ENCODE measurements at regions not wholly inside any gene's neighbourhood (a gene's known extent, or its start where the extent isn't known, plus 50 kb on each side); places are given as distances from the start of the nearest gene placed in this dataset.

- H3K4me1 ChIP-seq (ENCODE audit: insufficient read depth, low read length): peaks cover 8% of the 10 kb centered on the region; the same call in 1 of the 2 replicates
- H3K9ac ChIP-seq (ENCODE audit: low read depth, low read length): no peak overlapping the region
- H3K36me3 ChIP-seq (ENCODE audit: insufficient read depth, low read length): no peaks in the 10 kb centered on the region
- H3K9me3 ChIP-seq (ENCODE audit: insufficient read depth, low read depth, low read length): no peaks in the 10 kb centered on the region
- H3K4me3 ChIP-seq (ENCODE audit: low read length): no peak overlapping the region
- no peak overlapping the region for H3K27ac ChIP-seq (ENCODE audit: low read depth, low read length)
- no peaks in the 10 kb centered on the region for H3K27me3 ChIP-seq (ENCODE audit: insufficient read depth, low read length)
- 96% methylated on average over 7 of the region's 7 CpGs for WGBS
These were observed 246.7 kb downstream of the TFAP2C start for GRCh38 chr20:56875803-56876202.

DNA sequence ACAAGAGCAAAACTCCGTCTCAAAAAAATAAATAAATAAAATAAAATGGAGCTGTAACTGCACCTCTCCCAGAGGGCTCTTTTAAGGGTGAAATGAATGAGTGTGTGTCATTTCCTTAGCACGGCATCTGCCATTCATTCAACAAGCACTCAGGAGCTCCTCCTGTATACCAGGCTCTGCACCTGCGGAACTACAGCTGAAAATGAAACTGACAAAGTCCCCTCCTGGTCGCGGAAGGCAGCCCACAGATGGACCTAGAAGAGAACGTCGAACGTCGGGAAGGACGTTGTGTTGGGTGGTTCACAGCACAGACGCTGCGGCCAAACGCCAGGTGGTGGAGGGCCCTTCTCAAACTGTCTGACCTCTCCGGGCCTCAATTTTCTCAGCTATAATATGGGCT, 256.4 kb downstream of the TFAP2C start:
- Histone ChIP-seq H3K9ac (ENCODE audit: low read depth, low read length) (no peak overlapping the region), H3K4me1 (ENCODE audit: insufficient read depth, low read length) (0 out of 2 replicates have a peak, but pooled peaks cover 2% of the 10 kb centered on the region), H3K36me3 (ENCODE audit: insufficient read depth, low read length) (no peaks in the 10 kb centered on the region), H3K4me3 (ENCODE audit: low read length) (no peak overlapping the region), H3K27ac (ENCODE audit: low read depth, low read length) (no peak overlapping the region), H3K9me3 (ENCODE audit: insufficient read depth, low read depth, low read length) (no peaks in the 10 kb centered on the region), H3K27me3 (ENCODE audit: insufficient read depth, low read length) (no peaks in the 10 kb centered on the region)
- 70% methylated on average over 13 of the region's 14 CpGs for WGBS

GRCh38 chr20:56890011-56890410, 260.9 kb downstream of the TFAP2C start:
- peaks cover 6% of the 10 kb centered on the region; the same call in 1 of the 2 replicates for H3K4me1 ChIP-seq (ENCODE audit: insufficient read depth, low read length)
- H3K27me3 ChIP-seq (ENCODE audit: insufficient read depth, low read length): no peaks in the 10 kb centered on the region
- no peak overlapping the region for H3K4me3 ChIP-seq (ENCODE audit: low read length)
- no peaks in the 10 kb centered on the region for H3K36me3 ChIP-seq (ENCODE audit: insufficient read depth, low read length)
- H3K9ac ChIP-seq (ENCODE audit: low read depth, low read length): no peak overlapping the region
- WGBS: 88% methylated on average over 11 of the region's 11 CpGs
- H3K27ac ChIP-seq (ENCODE audit: low read depth, low read length): no peak overlapping the region
- no peaks in the 10 kb centered on the region for H3K9me3 ChIP-seq (ENCODE audit: insufficient read depth, low read depth, low read length)

GRCh38 chr20:56893226-56893917, 264.3 kb downstream of the TFAP2C start:
- no peak overlapping the region for H3K9ac ChIP-seq (ENCODE audit: low read depth, low read length)
- no peaks in the 10 kb centered on the region for H3K36me3 ChIP-seq (ENCODE audit: insufficient read depth, low read length)
- no peak overlapping the region for H3K4me3 ChIP-seq (ENCODE audit: low read length)
- H3K4me1 ChIP-seq (ENCODE audit: insufficient read depth, low read length): peaks cover 19% of the 10 kb centered on the region
- no peak overlapping the region for H3K27ac ChIP-seq (ENCODE audit: low read depth, low read length)
- WGBS: 51% methylated on average over 8 of the region's 8 CpGs
- no peaks in the 10 kb centered on the region for H3K9me3 ChIP-seq (ENCODE audit: insufficient read depth, low read depth, low read length)
- no peaks in the 10 kb centered on the region for H3K27me3 ChIP-seq (ENCODE audit: insufficient read depth, low read length)

GRCh38 chr20:56896447-56896846, 267.3 kb downstream of the TFAP2C start:
- Histone ChIP-seq H3K4me1 (ENCODE audit: insufficient read depth, low read length) (peaks cover 17% of the 10 kb centered on the region), H3K27me3 (ENCODE audit: insufficient read depth, low read length) (no peaks in the 10 kb centered on the region)
- 82% methylated on average over 7 of the region's 7 CpGs for WGBS

GRCh38 chr20:56897318-56897957, 268.3 kb downstream of the TFAP2C start:
- peaks cover 14% of the 10 kb centered on the region for H3K4me1 ChIP-seq (ENCODE audit: insufficient read depth, low read length)
- no peaks in the 10 kb centered on the region for H3K27me3 ChIP-seq (ENCODE audit: insufficient read depth, low read length)
- no peak overlapping the region for H3K4me3 ChIP-seq (ENCODE audit: low read length)
- H3K9me3 ChIP-seq (ENCODE audit: insufficient read depth, low read depth, low read length): no peaks in the 10 kb centered on the region
- peak overlapping the region; percentile 56; the same call in 1 of the 2 replicates for H3K27ac ChIP-seq (ENCODE audit: low read depth, low read length)
- 18% methylated on average over 7 of the region's 7 CpGs for WGBS
- no peak overlapping the region for H3K9ac ChIP-seq (ENCODE audit: low read depth, low read length)
- H3K36me3 ChIP-seq (ENCODE audit: insufficient read depth, low read length): no peaks in the 10 kb centered on the region

More at GRCh38 chr20:56896447-56896846, 267.3 kb downstream of the TFAP2C start:
- Histone ChIP-seq H3K27ac (ENCODE audit: low read depth, low read length) (no peak overlapping the region), H3K9me3 (ENCODE audit: insufficient read depth, low read depth, low read length) (no peaks in the 10 kb centered on the region), H3K9ac (ENCODE audit: low read depth, low read length) (no peak overlapping the region), H3K36me3 (ENCODE audit: insufficient read depth, low read length) (no peaks in the 10 kb centered on the region), H3K4me3 (ENCODE audit: low read length) (no peak overlapping the region)

DNA sequence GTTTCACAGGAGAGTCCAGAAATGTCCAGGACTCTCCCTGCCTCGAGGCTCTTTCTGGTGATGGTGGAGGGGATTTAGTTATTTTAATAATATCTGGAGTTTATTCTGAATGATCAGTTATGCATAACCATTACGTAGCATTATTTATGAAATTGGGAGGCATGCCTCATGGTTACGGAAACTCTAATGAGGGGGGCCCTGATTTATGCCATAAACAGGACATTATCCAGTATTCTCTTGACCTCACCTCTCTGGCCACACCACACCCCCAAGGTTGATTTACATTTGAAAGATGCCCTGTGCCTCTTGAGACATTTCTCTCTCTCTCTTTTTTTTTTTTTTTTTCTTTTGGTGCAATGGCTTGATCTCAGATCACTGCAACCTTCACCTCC, 268.8 kb downstream of the TFAP2C start:
- Histone ChIP-seq H3K9ac (ENCODE audit: low read depth, low read length) (no peak overlapping the region), H3K4me3 (ENCODE audit: low read length) (no peak overlapping the region), H3K27me3 (ENCODE audit: insufficient read depth, low read length) (no peaks in the 10 kb centered on the region), H3K36me3 (ENCODE audit: insufficient read depth, low read length) (no peaks in the 10 kb centered on the region), H3K27ac (ENCODE audit: low read depth, low read length) (peak overlapping the region; percentile 56; the same call in 1 of the 2 replicates), H3K4me1 (ENCODE audit: insufficient read depth, low read length) (peaks cover 13% of the 10 kb centered on the region), H3K9me3 (ENCODE audit: insufficient read depth, low read depth, low read length) (no peaks in the 10 kb centered on the region)
- 88% methylated on average over 3 of the region's 3 CpGs for WGBS

DNA sequence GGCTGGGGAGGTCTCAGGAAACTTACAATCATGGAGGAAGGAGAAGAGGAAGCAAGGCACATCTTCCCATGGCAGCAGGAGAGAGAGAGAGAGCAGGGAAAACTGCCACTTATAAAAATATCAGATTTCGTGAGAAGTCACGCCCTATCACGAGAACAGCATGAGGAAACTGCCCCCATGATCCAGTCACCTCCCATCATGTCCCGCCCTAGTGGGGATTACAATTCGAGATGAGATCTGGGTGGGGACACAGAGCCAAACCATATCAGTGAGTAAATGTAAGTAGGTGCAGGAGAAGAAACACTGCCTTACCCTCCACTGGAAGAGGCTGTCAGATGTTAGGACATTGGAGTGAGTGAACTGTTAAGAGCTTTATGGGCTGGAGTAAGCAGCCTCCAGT, 270.4 kb downstream of the TFAP2C start:
- Histone ChIP-seq H3K27me3 (ENCODE audit: insufficient read depth, low read length) (no peaks in the 10 kb centered on the region), H3K27ac (ENCODE audit: low read depth, low read length) (no peak overlapping the region), H3K36me3 (ENCODE audit: insufficient read depth, low read length) (no peaks in the 10 kb centered on the region), H3K4me3 (ENCODE audit: low read length) (no peak overlapping the region), H3K9me3 (ENCODE audit: insufficient read depth, low read depth, low read length) (no peaks in the 10 kb centered on the region), H3K9ac (ENCODE audit: low read depth, low read length) (no peak overlapping the region), H3K4me1 (ENCODE audit: insufficient read depth, low read length) (peaks cover 13% of the 10 kb centered on the region)
- 93% methylated on average over 5 of the region's 5 CpGs for WGBS

DNA sequence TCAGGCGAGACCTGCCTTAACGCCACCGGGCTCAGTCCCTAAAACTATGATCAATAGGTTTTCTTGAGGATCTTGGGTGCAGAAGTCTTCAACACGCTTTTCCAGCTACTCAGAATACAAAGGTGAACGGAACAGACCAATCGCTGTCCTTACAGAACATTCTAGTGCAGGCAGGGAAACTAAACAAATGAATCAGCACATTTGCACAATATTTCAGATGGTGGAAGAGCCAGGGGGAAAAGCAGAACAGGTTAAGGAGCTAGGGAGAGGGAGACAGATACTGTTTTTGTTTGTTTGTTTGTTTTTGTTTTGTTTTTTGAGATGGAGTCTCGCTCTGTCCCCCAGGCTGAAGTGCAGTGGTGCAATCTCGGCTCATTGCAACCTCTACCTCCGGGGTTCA, 271.1 kb downstream of the TFAP2C start:
- Histone ChIP-seq H3K9me3 (ENCODE audit: insufficient read depth, low read depth, low read length) (no peaks in the 10 kb centered on the region), H3K4me3 (ENCODE audit: low read length) (no peak overlapping the region), H3K4me1 (ENCODE audit: insufficient read depth, low read length) (peaks cover 13% of the 10 kb centered on the region), H3K27ac (ENCODE audit: low read depth, low read length) (no peak overlapping the region), H3K27me3 (ENCODE audit: insufficient read depth, low read length) (0 out of 2 replicates have a peak, but pooled peaks cover 3% of the 10 kb centered on the region), H3K9ac (ENCODE audit: low read depth, low read length) (no peak overlapping the region), H3K36me3 (ENCODE audit: insufficient read depth, low read length) (no peaks in the 10 kb centered on the region)
- WGBS: 85% methylated on average over 9 of the region's 9 CpGs

DNA sequence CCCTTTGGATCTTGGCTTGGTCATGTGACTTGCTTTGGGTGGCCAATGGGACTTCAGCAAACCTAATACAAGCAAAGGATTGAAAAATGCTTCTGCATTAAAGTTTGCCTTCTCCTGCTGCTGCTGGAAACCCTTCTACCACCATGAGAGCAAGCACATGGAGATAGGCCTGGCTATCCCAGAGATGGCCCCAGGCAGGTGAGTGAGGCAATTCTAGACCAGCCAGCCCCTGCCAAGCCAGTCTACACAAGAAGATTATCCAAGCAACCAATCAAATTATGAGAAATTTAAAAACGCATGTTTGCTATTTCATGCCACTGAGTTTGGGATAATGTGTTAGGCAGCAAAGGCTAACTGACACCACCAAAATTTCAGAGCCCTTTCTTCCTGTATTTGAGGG, 274.3 kb downstream of the TFAP2C start:
- Histone ChIP-seq H3K27ac (ENCODE audit: low read depth, low read length) (no peak overlapping the region), H3K9ac (ENCODE audit: low read depth, low read length) (no peak overlapping the region), H3K27me3 (ENCODE audit: insufficient read depth, low read length) (0 out of 2 replicates have a peak, but pooled peaks cover 3% of the 10 kb centered on the region), H3K4me3 (ENCODE audit: low read length) (no peak overlapping the region), H3K36me3 (ENCODE audit: insufficient read depth, low read length) (no peaks in the 10 kb centered on the region), H3K4me1 (ENCODE audit: insufficient read depth, low read length) (no peaks in the 10 kb centered on the region; the same call in 1 of the 2 replicates), H3K9me3 (ENCODE audit: insufficient read depth, low read depth, low read length) (no peaks in the 10 kb centered on the region)
- 0% methylated on average over 1 of the region's 1 CpG for WGBS

GRCh38 chr20:56903858-56904257, 274.8 kb downstream of the TFAP2C start:
- H3K4me3 ChIP-seq (ENCODE audit: low read length): no peak overlapping the region
- 0 out of 2 replicates have a peak, but pooled peaks cover 3% of the 10 kb centered on the region for H3K27me3 ChIP-seq (ENCODE audit: insufficient read depth, low read length)
- H3K27ac ChIP-seq (ENCODE audit: low read depth, low read length): no peak overlapping the region
- no peaks in the 10 kb centered on the region for H3K36me3 ChIP-seq (ENCODE audit: insufficient read depth, low read length)
- no peak overlapping the region for H3K9ac ChIP-seq (ENCODE audit: low read depth, low read length)
- no peaks in the 10 kb centered on the region for H3K4me1 ChIP-seq (ENCODE audit: insufficient read depth, low read length)
- WGBS: 89% methylated on average over 4 of the region's 4 CpGs
- no peaks in the 10 kb centered on the region for H3K9me3 ChIP-seq (ENCODE audit: insufficient read depth, low read depth, low read length)
